ENCODE measurements at regions not wholly inside any gene's neighbourhood (a gene's known extent, or its start where the extent isn't known, plus 50 kb on each side); places are given as distances from the start of the nearest gene placed in this dataset.

- WGBS, 2 experiments (ENCODE audit: extremely low coverage in 1 of 2, insufficient coverage in 1 of 2, insufficient read length in 1 of 2, insufficient replicate concordance in 2 of 2, low coverage in 1 of 2, low lambda C conversion rate in 2 of 2, missing lambda C conversion rate in 1 of 2): 86% methylated on average over 8 of the region's 8 CpGs; no CpG with 5 or more reads in 1 of the 2 experiments
- no peaks in the 10 kb centered on the region for H4K20me1 ChIP-seq (replicated peaks in 1 of 2; ENCODE audit: control insufficient read depth in 1 of 2, insufficient read depth in 2 of 2, low read length in 2 of 2)
- no peak overlapping the region for H4K8ac ChIP-seq (ENCODE audit: extremely low read depth, insufficient read depth, low read length)
- H3K27me3 ChIP-seq (replicated peaks in 1 of 4; ENCODE audit: control insufficient read depth in 3 of 4, extremely low read depth in 1 of 4, insufficient read depth in 3 of 4, low read length in 3 of 4): peaks cover 0 to 3% (median 1%) of the 10 kb centered on the region in 4 experiments; a peak in 1 of 7 replicates
- no peaks in the 10 kb centered on the region for H3K79me2 ChIP-seq (ENCODE audit: control insufficient read depth in 1 of 2, insufficient read depth in 2 of 2, low read length in 2 of 2)
- no peak overlapping the region for H3K27ac ChIP-seq (ENCODE audit: low read depth, low read length)
- no peak overlapping the region for H3K4me3 ChIP-seq (ENCODE audit: extremely low read depth in 1 of 4, insufficient read depth in 2 of 4, low read depth in 3 of 4, low read length in 4 of 4)
- no peak overlapping the region for H2BK12ac ChIP-seq (ENCODE audit: low read depth, low read length)
- no peaks in the 10 kb centered on the region for H3K23me2 ChIP-seq (ENCODE audit: low read depth, low read length)
- no peak overlapping the region for H2AFZ ChIP-seq (ENCODE audit: low read length)
- H3K56ac ChIP-seq (replicated peaks; ENCODE audit: insufficient read length, low read depth, low read length): no peak overlapping the region
- H2BK15ac ChIP-seq (ENCODE audit: low read length): no peak overlapping the region
- H3K14ac ChIP-seq (ENCODE audit: insufficient read length): no peak overlapping the region
- H3K18ac ChIP-seq (ENCODE audit: extremely low read depth, low read length): peak overlapping the region; percentile 48; the same call in 1 of the 2 replicates
- H3K79me1 ChIP-seq (ENCODE audit: low read depth, low read length): no peaks in the 10 kb centered on the region
- ChIA-PET POLR2A (ENCODE audit: partially characterized antibody) (no interaction called here), CTCF (ENCODE audit: partially characterized antibody) (interaction anchor here (0.8 to 13.2 kb wide), 6 partner anchors 9 to 256 kb away, joined by 3 to 174 read pairs (median 4); partner anchors contain the start of gene NSG2)
- FAIRE-seq (no peak), DNase-seq (ENCODE audit: low read depth in 1 of 2, low spot score in 2 of 2) (no peak)
- no peak overlapping the region for H2BK5ac ChIP-seq (ENCODE audit: low read depth, low read length)
- H3K23ac ChIP-seq (ENCODE audit: insufficient read length): no peak overlapping the region
- H3K36me3 ChIP-seq (ENCODE audit: control insufficient read depth in 2 of 4, insufficient read depth in 4 of 4, low read length in 3 of 4): no peaks in the 10 kb centered on the region
- H4K5ac ChIP-seq (ENCODE audit: insufficient read length, low read depth, low read length): no peak overlapping the region
- no peak overlapping the region for H3K4ac ChIP-seq (replicated peaks; ENCODE audit: insufficient read length, low read depth, low read length)
- H3K4me2 ChIP-seq (ENCODE audit: insufficient read depth in 1 of 2, low read depth in 2 of 2, low read length in 2 of 2): no peak overlapping the region
- H3K9me3 ChIP-seq (ENCODE audit: insufficient read depth in 2 of 2, low read depth in 1 of 2, low read length in 1 of 2): no peaks in the 10 kb centered on the region
- H2BK120ac ChIP-seq (replicated peaks; ENCODE audit: low read depth, low read length): no peak overlapping the region
- H2AK5ac ChIP-seq (ENCODE audit: low read depth, low read length): no peak overlapping the region; the same call in 1 of the 2 replicates
- no peak overlapping the region for H3K9ac ChIP-seq (replicated peaks in 1 of 4; ENCODE audit: extremely low read depth in 1 of 4, low read depth in 3 of 4, low read length in 3 of 4)
- peaks cover 2 to 12% (median 8%) of the 10 kb centered on the region in 4 experiments; a peak in 5 of 7 replicates for H3K4me1 ChIP-seq (replicated peaks in 1 of 4; ENCODE audit: control insufficient read depth in 3 of 4, insufficient read depth in 4 of 4, low read length in 3 of 4)
- H2BK20ac ChIP-seq (ENCODE audit: low read length): no peak overlapping the region
- TF ChIP-seq TEAD4 (IDR thresholded peaks at IDR 0.05; ENCODE audit: low read depth, low read length) (no peak), CBX5 (IDR thresholded peaks at IDR 0.05; ENCODE audit: low read depth, low read length) (no peak), POLR2AphosphoS5 (IDR thresholded peaks at IDR 0.05; ENCODE audit: low read depth, low read length) (no peak), SAP30 (IDR thresholded peaks at IDR 0.05; ENCODE audit: insufficient read depth, insufficient replicate concordance, low read length) (no peak), KDM5A (IDR thresholded peaks at IDR 0.05; ENCODE audit: low read length) (no peak), CHD2 (IDR thresholded peaks at IDR 0.05; ENCODE audit: low read length) (no peak), EGR1 (IDR thresholded peaks at IDR 0.05; ENCODE audit: borderline replicate concordance, low read depth, low read length) (no peak), TCF12 (IDR thresholded peaks at IDR 0.05; ENCODE audit: low read depth, low read length) (no peak), SRF (IDR thresholded peaks at IDR 0.05; ENCODE audit: low read depth, low read length) (no peak), CREB1 (IDR thresholded peaks at IDR 0.05) (no peak), NRF1 (IDR thresholded peaks at IDR 0.05; ENCODE audit: low read depth, low read length) (no peak), JUN (IDR thresholded peaks at IDR 0.05; ENCODE audit: low read depth, low read length) (no peak), RAD21 (IDR thresholded peaks at IDR 0.05 in 1 of 2, conservative IDR thresholded peaks at IDR 0.05 in 1 of 2; ENCODE audit: low read depth in 2 of 2, low read length in 2 of 2) (no peak), GABPA (IDR thresholded peaks at IDR 0.05; ENCODE audit: borderline replicate concordance, insufficient read depth, low read length) (no peak), EZH2 (IDR thresholded peaks at IDR 0.05; ENCODE audit: low read depth, low read length, severe bottlenecking) (no peak)
- H4K91ac ChIP-seq (replicated peaks; ENCODE audit: insufficient read length, low read length): no peak overlapping the region
These were observed 257.5 kb downstream of the NSG2 start for GRCh38 chr5:174303035-174303434.
